AG04449 (cell line): ENCODE measurements at regions not wholly inside any gene's neighbourhood (a gene's known extent, or its start where the extent isn't known, plus 50 kb on each side); places are given as distances from the start of the nearest gene placed in this dataset.

ENCODE experiments used
- CTCF ChIA-PET: fragments of 350-600 bp; formaldehyde crosslinking; extraction: SDS; loops from one replicate; lab custom pipeline; 2021; ENCODE audit warnings: antibody characterized with exemption; lab: Yijun Ruan, JAX
- POLR2A ChIA-PET: fragments of 400-600, 350-600 bp; formaldehyde crosslinking; extraction: SDS; loops from one replicate; lab custom pipeline; 2020; ENCODE audit warnings: antibody characterized with exemption, inconsistent platforms; lab: Yijun Ruan, JAX
- DNase-seq: peaks from one replicate; pipeline ENCODE4 v3.0.0-alpha.2; 2010; ENCODE audit warnings: low read depth, low spot score
- H3K4me3 ChIP-seq: 2 replicates; pipeline ENCODE4 v1.5.1; 2011; ENCODE audit warnings: low read depth, mild to moderate bottlenecking, control low read depth, low read length
- TF ChIP-seq, protein P1 (sequence below): IDR thresholded peaks from one replicate; pipeline ENCODE4 v1.5.1; 2011; ENCODE audit warnings: mild to moderate bottlenecking, moderate library complexity, low read length, control low read depth, inconsistent platforms; ENCODE audit not compliant: insufficient read depth; ENCODE audit errors: missing control alignments

DNA sequence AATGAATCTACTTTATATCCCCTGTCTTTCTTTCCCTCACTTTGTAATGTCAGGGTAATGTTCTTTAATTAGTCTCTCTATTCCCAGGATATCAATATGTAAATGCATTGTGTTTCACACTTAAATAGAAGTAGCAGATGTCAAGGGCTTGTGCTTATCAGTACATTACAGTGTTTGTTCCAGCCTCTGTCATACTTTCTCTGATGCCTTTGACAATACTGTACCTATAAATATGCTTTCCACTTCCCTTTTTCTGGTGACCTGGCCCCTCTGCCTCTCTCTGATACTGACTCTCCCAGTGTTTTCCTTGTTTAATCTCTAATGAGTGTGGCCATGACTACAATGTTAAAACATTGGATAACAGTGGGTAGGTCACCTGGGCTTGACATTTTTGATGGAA, 862.0 kb upstream of the NEGR1 start:
- no peak overlapping the region for H3K4me3 ChIP-seq
- TF ChIP-seq, protein P1, sequence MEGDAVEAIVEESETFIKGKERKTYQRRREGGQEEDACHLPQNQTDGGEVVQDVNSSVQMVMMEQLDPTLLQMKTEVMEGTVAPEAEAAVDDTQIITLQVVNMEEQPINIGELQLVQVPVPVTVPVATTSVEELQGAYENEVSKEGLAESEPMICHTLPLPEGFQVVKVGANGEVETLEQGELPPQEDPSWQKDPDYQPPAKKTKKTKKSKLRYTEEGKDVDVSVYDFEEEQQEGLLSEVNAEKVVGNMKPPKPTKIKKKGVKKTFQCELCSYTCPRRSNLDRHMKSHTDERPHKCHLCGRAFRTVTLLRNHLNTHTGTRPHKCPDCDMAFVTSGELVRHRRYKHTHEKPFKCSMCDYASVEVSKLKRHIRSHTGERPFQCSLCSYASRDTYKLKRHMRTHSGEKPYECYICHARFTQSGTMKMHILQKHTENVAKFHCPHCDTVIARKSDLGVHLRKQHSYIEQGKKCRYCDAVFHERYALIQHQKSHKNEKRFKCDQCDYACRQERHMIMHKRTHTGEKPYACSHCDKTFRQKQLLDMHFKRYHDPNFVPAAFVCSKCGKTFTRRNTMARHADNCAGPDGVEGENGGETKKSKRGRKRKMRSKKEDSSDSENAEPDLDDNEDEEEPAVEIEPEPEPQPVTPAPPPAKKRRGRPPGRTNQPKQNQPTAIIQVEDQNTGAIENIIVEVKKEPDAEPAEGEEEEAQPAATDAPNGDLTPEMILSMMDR: no peak
- DNase-seq: no peak
- POLR2A ChIA-PET: no interaction called here
- CTCF ChIA-PET: no interaction called here

DNA sequence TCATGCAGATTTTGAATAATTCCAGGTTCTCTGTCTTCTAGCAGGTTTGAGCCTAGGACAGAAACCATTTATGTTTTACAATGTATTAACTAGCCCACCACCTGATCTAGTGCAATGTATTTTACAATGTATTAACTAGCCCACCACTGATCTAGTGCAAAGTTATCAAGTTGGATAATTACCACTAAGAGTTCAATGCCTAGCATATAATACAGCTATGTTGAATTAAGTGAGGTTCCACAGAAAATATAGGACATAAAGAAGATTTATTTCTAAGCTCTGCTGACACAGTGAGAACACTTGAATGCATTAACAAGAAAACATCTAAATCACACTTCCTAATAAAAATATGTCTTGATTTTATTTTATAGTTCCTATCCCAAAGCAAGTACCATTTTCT, 854.6 kb upstream of the NEGR1 start:
- TF ChIP-seq, protein P1: no peak
- ChIA-PET CTCF (no interaction called here), POLR2A (no interaction called here)
- DNase-seq: no peak
- H3K4me3 ChIP-seq: no peak overlapping the region

DNA sequence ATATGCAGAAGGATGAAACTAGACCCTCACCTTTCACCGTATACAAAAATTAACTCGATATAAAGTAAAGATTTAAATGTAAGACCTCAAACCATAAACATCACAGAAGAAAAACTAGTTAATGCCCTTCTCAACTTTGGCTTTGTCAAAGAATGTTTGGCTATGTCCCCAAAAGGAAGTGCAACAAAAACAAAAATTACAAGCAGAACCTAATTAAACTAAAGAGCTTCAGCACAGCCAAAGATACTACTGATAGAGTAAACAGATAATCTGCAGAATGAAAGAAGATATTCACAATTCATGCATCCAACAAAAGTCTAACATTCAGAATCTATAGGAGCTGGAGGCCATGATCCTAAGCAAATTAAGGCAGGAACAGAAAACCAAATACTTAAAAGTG, 824.6 kb upstream of the NEGR1 start:
- no peak for DNase-seq
- ChIA-PET POLR2A (no interaction called here), CTCF (no interaction called here)

DNA sequence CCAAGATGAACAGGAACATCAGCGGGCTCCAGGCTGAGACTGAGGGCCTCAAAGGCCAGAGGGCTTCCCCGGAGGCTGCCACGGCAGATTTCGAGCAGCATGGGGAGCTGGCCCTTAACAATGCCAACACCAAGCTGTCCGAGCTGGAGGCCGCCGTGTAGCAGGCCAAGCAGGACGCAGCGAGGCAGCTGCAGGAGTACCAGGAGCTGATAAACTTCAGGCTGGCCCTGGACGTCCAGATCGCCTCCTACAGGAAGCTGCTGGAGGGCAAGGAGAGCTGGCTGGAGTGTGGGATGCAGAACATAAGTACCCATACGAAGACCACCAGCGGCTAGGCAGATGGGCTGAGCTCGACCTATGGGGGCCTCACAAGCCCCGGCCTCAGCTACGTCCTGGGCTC, 823.4 kb upstream of the NEGR1 start:
- H3K4me3 ChIP-seq: no peak overlapping the region
- ChIA-PET CTCF (no interaction called here), POLR2A (no interaction called here)
- TF ChIP-seq, protein P1: no peak
- DNase-seq: no peak

More for the DNA sequence above, 824.6 kb upstream of the NEGR1 start:
- no peak overlapping the region for H3K4me3 ChIP-seq
- TF ChIP-seq, protein P1: no peak

DNA sequence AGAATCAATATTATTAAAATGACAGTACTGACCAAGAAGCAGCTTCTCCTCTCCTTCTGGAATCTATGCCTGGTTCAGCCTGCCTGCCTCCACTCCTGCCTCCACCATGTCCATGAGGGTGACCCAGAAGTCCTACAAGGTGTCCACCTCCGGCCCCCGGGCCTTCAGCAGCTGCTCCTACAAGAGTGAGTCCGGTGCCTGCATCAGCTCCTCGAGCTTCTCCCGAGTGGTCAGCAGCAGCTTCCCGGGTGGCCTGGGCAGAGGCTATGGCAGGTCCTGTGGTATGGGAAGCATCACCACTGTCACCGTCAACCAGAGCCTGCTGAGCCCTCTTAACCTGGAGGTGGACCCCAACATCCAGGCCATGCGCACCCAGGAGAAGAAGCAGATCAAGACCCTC, 822.4 kb upstream of the NEGR1 start:
- ChIA-PET CTCF (no interaction called here), POLR2A (no interaction called here)
- DNase-seq: no peak

DNA sequence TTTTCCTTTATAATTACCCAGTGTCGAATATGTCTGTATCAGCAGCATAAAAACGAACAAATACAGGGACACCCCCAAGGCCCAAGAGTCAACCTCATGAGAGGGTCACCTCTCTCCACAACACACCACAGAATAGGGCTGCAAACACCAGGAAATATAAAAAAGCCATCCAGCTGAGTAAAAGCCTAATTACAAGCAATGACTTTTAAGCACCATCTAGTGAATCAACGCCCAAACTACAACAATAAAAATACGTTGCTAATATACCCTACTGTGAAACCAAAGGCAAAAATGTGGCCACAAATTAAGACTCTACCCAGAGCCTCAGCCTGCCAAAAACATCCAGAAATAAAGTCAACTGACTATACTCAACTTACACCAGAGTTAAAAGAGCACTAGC, 817.9 kb upstream of the NEGR1 start:
- no peak for DNase-seq
- ChIA-PET CTCF (no interaction called here), POLR2A (no interaction called here)
- TF ChIP-seq, protein P1: no peak
- H3K4me3 ChIP-seq: no peak overlapping the region

More for the DNA sequence above, 822.4 kb upstream of the NEGR1 start:
- H3K4me3 ChIP-seq: no peak overlapping the region
- TF ChIP-seq, protein P1: no peak
